MM.1S (cell line): ENCODE measurements at regions not wholly inside any gene's neighbourhood (a gene's known extent, or its start where the extent isn't known, plus 50 kb on each side); places are given as distances from the start of the nearest gene placed in this dataset.
"Not testable (repeated sequence)": the region's sequence is repeated elsewhere in the genome, so short reads cannot be mapped to it uniquely, and the experiment has no call there.

Source experiments
- CTCF ChIP-seq: fragments of 300-600 bp; sonication (generic); IDR thresholded peaks from 2 replicates; pipeline ENCODE4 v1.5.1; 2016; ENCODE audit warnings: antibody characterized with exemption, low read length, mixed read lengths
- EZH2 ChIP-seq: fragments of 300-600 bp; sonication (generic); optimal IDR thresholded peaks from 2 replicates; pipeline ENCODE3; 2017; ENCODE audit warnings: low read depth, mild to moderate bottlenecking, antibody characterized with exemption, low read length, mixed read lengths
- EZH2phosphoT487 ChIP-seq: fragments of 300-600 bp; sonication (generic); IDR thresholded peaks from 2 replicates; pipeline ENCODE4 v1.6.1; 2018; ENCODE audit warnings: antibody characterized with exemption, low read length

GRCh38 chr4:30589669-30590068, 130.5 kb upstream of the PCDH7 start:
- TF ChIP-seq CTCF, EZH2phosphoT487, EZH2: not testable (repeated sequence)
